Lower lobe of right lung (tissue), 2 donors: ENCODE measurements at regions not wholly inside any gene's neighbourhood (a gene's known extent, or its start where the extent isn't known, plus 50 kb on each side); places are given as distances from the start of the nearest gene placed in this dataset.

ENCODE experiments used
- ATAC-seq, 2 donors: fragments of 200-7000 bp; cut with Tn5 transposase; one replicate each; pipeline ENCODE4 v1.9.1; 2020 to 2022; ENCODE audit warnings: mild to moderate bottlenecking in 2 of 2, moderate library complexity in 2 of 2
- DNase-seq: peaks from one replicate; pipeline ENCODE4 v3.0.0-alpha.2; 2020
- H3K27ac ChIP-seq: fragments of 200-600 bp; one replicate; pipeline ENCODE4 v1.8.0; 2022
- H3K27me3 ChIP-seq: fragments of 200-600 bp; one replicate; pipeline ENCODE4 v1.8.0; 2022; ENCODE audit warnings: low read depth
- H3K36me3 ChIP-seq: fragments of 200-600 bp; one replicate; pipeline ENCODE4 v1.8.0; 2022; ENCODE audit warnings: mild to moderate bottlenecking
- H3K4me1 ChIP-seq: fragments of 200-600 bp; one replicate; pipeline ENCODE4 v1.8.0; 2022
- H3K4me3 ChIP-seq: fragments of 200-600 bp; one replicate; pipeline ENCODE4 v1.8.0; 2022; ENCODE audit warnings: mild to moderate bottlenecking
- H3K9me3 ChIP-seq: fragments of 200-600 bp; one replicate; pipeline ENCODE4 v1.8.0; 2022
- intact Hi-C: fragments of 100-400 bp; cut with DNase I; formaldehyde crosslinking; loops from one replicate; pipeline ENCODE4 v1.11.0; 2022
- TF ChIP-seq, protein P1 (sequence below): fragments of 200-600 bp; IDR thresholded peaks from one replicate; pipeline ENCODE4 v1.8.0; 2022; ENCODE audit warnings: antibody characterized with exemption, mild to moderate bottlenecking
- donor health status: DM: no; HTN: yes; CAD: no; lungs with severe emphysema.

GRCh38 chr15:55110446-55110845, 86.3 kb downstream of the RSL24D1 start:
- intact Hi-C loops: no loop called here

GRCh38 chr15:55108858-55109518, 87.8 kb downstream of the RSL24D1 start:
- Histone ChIP-seq H3K27me3 (no peaks in the 10 kb centered on the region), H3K36me3 (no peaks in the 10 kb centered on the region), H3K4me1 (no peaks in the 10 kb centered on the region), H3K4me3 (no peak overlapping the region), H3K9me3 (no peaks in the 10 kb centered on the region), H3K27ac (no peak overlapping the region)
- TF ChIP-seq, protein P1, sequence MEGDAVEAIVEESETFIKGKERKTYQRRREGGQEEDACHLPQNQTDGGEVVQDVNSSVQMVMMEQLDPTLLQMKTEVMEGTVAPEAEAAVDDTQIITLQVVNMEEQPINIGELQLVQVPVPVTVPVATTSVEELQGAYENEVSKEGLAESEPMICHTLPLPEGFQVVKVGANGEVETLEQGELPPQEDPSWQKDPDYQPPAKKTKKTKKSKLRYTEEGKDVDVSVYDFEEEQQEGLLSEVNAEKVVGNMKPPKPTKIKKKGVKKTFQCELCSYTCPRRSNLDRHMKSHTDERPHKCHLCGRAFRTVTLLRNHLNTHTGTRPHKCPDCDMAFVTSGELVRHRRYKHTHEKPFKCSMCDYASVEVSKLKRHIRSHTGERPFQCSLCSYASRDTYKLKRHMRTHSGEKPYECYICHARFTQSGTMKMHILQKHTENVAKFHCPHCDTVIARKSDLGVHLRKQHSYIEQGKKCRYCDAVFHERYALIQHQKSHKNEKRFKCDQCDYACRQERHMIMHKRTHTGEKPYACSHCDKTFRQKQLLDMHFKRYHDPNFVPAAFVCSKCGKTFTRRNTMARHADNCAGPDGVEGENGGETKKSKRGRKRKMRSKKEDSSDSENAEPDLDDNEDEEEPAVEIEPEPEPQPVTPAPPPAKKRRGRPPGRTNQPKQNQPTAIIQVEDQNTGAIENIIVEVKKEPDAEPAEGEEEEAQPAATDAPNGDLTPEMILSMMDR: peak; percentile 64
- peak; percentile 56 to 72 for ATAC-seq
- DNase-seq: peak; percentile 73
- intact Hi-C loops: no loop called here

More at GRCh38 chr15:55110446-55110845, 86.3 kb downstream of the RSL24D1 start:
- Histone ChIP-seq H3K9me3 (no peaks in the 10 kb centered on the region), H3K36me3 (no peaks in the 10 kb centered on the region), H3K4me1 (no peaks in the 10 kb centered on the region), H3K27me3 (no peaks in the 10 kb centered on the region), H3K27ac (no peak overlapping the region), H3K4me3 (no peak overlapping the region)
- no peak for DNase-seq
- TF ChIP-seq, protein P1: no peak
- no peak for ATAC-seq

DNA sequence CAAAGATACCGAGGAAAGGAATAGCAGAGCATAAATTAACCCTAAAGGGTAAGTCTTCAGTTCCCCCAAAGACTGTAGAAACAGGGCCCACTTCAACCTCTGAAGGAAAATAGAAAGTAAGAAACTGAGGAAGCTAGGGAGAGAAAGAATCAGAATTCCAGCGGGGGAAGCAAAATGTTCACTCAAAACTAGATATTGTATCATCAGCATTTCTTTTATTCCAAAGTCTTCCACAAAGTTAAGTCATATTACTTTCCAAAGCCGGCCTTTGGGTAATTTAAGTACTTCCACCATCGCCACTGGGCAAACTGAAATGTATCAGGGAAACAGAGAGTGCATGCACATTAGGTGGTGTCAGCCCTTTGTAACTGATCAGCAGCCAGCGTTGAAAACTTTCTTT, 88.3 kb downstream of the RSL24D1 start:
- intact Hi-C loops: no loop called here
- DNase-seq: no peak
- no peak for ATAC-seq

GRCh38 chr15:55106155-55106554, 90.6 kb downstream of the RSL24D1 start:
- H3K4me1 ChIP-seq: no peaks in the 10 kb centered on the region
- H3K4me3 ChIP-seq: no peak overlapping the region
- no peak overlapping the region for H3K27ac ChIP-seq
- DNase-seq: no peak
- no peak for ATAC-seq
- no peaks in the 10 kb centered on the region for H3K36me3 ChIP-seq
- TF ChIP-seq, protein P1: no peak
- no peaks in the 10 kb centered on the region for H3K9me3 ChIP-seq
- intact Hi-C loops: no loop called here
- H3K27me3 ChIP-seq: no peaks in the 10 kb centered on the region

More for the DNA sequence above, 88.3 kb downstream of the RSL24D1 start:
- H3K9me3 ChIP-seq: no peaks in the 10 kb centered on the region
- H3K27ac ChIP-seq: no peak overlapping the region
- TF ChIP-seq, protein P1: no peak
- H3K4me1 ChIP-seq: no peaks in the 10 kb centered on the region
- H3K36me3 ChIP-seq: no peaks in the 10 kb centered on the region
- H3K4me3 ChIP-seq: no peak overlapping the region
- no peaks in the 10 kb centered on the region for H3K27me3 ChIP-seq

- H3K27me3 ChIP-seq: no peaks in the 10 kb centered on the region
- no peak for DNase-seq
- no peaks in the 10 kb centered on the region for H3K4me1 ChIP-seq
- intact Hi-C loops: no loop called here
- H3K27ac ChIP-seq: no peak overlapping the region
- TF ChIP-seq, protein P1: no peak
- no peak overlapping the region for H3K4me3 ChIP-seq
- no peak for ATAC-seq
- H3K36me3 ChIP-seq: no peaks in the 10 kb centered on the region
- no peaks in the 10 kb centered on the region for H3K9me3 ChIP-seq
Measured at GRCh38 chr15:55094136-55094535, 102.6 kb downstream of the RSL24D1 start.
